ENCODE measurements at regions not wholly inside any gene's neighbourhood (a gene's known extent, or its start where the extent isn't known, plus 50 kb on each side); places are given as distances from the start of the nearest gene placed in this dataset.
A peak's percentile ranks its signal among the peaks of the same experiment; 100 is the strongest.

DNA sequence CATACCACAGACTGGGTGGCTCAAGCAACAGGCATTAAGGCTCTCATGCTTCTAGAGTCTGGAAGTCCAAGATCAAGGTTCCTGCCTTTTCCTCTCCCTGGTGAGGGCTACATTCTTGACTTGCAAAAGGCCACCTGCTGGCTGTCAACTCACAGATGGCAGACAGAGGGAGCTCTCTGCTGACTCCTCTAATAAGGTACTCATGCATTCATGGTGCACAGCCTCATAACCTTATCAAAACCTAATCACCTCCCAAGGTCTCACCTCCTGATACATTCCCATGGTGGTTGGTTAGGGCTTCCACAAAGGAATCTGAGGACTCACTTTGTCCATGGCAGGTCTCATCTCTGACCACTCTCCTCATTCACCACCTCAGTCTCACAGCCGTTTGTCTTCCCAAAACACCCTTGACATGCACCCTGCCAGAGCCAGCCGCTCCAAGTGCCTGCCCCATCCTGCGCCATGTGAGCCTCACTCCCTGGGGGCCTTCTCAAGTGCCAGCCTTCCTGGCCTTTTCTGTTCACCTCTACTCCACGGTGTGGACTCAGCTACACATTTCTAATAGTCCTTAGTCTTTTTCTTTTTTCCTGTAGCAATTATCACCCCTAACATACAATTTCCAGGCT is 400.3 kb upstream of the ADARB2 start:
- peak; percentile 13 for DNase-seq (ENCODE audit: low read depth, low spot score)
- TF ChIP-seq SUZ12 (IDR thresholded peaks at IDR 0.05; ENCODE audit: extremely low read depth, insufficient read depth, insufficient read length) (no peak), YY1 (IDR thresholded peaks at IDR 0.05; ENCODE audit: insufficient read depth, insufficient read length) (no peak), ZNF274 (IDR thresholded peaks at IDR 0.05; ENCODE audit: low read depth, low read length) (no peak)
- H3K36me3 ChIP-seq (ENCODE audit: insufficient read depth, insufficient read length, low read length), result no peaks in the 10 kb centered on the region
- H3K4me3 ChIP-seq (ENCODE audit: insufficient read length, low read depth), result no peak overlapping the region
- H3K4me1 ChIP-seq (ENCODE audit: insufficient read depth, insufficient read length), result no peaks in the 10 kb centered on the region
- no peaks in the 10 kb centered on the region for H3K27me3 ChIP-seq (ENCODE audit: insufficient read depth, insufficient read length)
- peaks cover 5% of the 10 kb centered on the region; the same call in 1 of the 2 replicates for H3K9me3 ChIP-seq (ENCODE audit: insufficient read depth, low read length)
- H3K9ac ChIP-seq (ENCODE audit: insufficient read length, low read depth), result no peak overlapping the region

DNA sequence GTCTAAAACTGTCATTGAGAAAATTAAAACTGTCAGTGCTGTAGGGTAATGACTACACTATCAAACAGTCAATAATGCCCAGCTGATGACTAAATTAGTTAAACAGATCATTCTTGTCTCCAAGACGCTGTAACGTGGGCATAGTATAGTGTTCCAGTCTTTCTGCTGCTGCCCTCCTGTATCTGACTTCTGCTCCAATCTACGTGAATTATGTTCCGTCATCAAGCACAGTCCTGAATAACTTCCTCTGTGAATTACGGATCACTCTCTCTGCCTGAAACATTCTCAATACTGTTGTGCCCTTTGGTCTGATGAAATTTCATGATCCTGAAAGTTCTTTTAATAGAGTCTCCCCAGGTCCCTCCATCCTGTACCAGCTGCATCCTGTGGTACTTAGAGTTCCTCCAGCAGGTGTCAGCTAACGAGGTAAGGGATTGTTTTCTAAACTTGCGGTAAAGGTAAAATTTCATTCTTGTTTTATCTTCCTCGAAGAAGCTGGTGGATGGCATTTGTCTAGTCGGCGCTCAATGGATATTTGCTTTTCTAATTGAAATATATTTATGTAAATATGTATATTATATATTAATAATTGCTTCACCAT is 393.5 kb upstream of the ADARB2 start:
- H3K36me3 ChIP-seq (ENCODE audit: insufficient read depth, insufficient read length, low read length), result no peaks in the 10 kb centered on the region
- H3K9ac ChIP-seq (ENCODE audit: insufficient read length, low read depth), result no peak overlapping the region
- DNase-seq (ENCODE audit: low read depth, low spot score), result no peak
- H3K4me1 ChIP-seq (ENCODE audit: insufficient read depth, insufficient read length), result no peaks in the 10 kb centered on the region
- no peak overlapping the region for H3K4me3 ChIP-seq (ENCODE audit: insufficient read length, low read depth)
- TF ChIP-seq YY1 (IDR thresholded peaks at IDR 0.05; ENCODE audit: insufficient read depth, insufficient read length), result no peak
- TF ChIP-seq SUZ12 (IDR thresholded peaks at IDR 0.05; ENCODE audit: extremely low read depth, insufficient read depth, insufficient read length), result no peak
- no peak for TF ChIP-seq ZNF274 (IDR thresholded peaks at IDR 0.05; ENCODE audit: low read depth, low read length)
- H3K9me3 ChIP-seq (ENCODE audit: insufficient read depth, low read length), result no peaks in the 10 kb centered on the region
- H3K27me3 ChIP-seq (ENCODE audit: insufficient read depth, insufficient read length), result no peaks in the 10 kb centered on the region

- Histone ChIP-seq H3K9me3 (ENCODE audit: insufficient read depth, low read length) (no peaks in the 10 kb centered on the region), H3K27me3 (ENCODE audit: insufficient read depth, insufficient read length) (no peaks in the 10 kb centered on the region), H3K9ac (ENCODE audit: insufficient read length, low read depth) (no peak overlapping the region), H3K4me1 (ENCODE audit: insufficient read depth, insufficient read length) (no peaks in the 10 kb centered on the region), H3K4me3 (ENCODE audit: insufficient read length, low read depth) (no peak overlapping the region), H3K36me3 (ENCODE audit: insufficient read depth, insufficient read length, low read length) (no peaks in the 10 kb centered on the region)
- no peak for TF ChIP-seq ZNF274 (IDR thresholded peaks at IDR 0.05; ENCODE audit: low read depth, low read length)
- no peak for TF ChIP-seq SUZ12 (IDR thresholded peaks at IDR 0.05; ENCODE audit: extremely low read depth, insufficient read depth, insufficient read length)
- no peak for TF ChIP-seq YY1 (IDR thresholded peaks at IDR 0.05; ENCODE audit: insufficient read depth, insufficient read length)
- DNase-seq (ENCODE audit: low read depth, low spot score), result no peak
Measured at GRCh38 chr10:2128991-2129390, 391.7 kb upstream of the ADARB2 start.

DNA sequence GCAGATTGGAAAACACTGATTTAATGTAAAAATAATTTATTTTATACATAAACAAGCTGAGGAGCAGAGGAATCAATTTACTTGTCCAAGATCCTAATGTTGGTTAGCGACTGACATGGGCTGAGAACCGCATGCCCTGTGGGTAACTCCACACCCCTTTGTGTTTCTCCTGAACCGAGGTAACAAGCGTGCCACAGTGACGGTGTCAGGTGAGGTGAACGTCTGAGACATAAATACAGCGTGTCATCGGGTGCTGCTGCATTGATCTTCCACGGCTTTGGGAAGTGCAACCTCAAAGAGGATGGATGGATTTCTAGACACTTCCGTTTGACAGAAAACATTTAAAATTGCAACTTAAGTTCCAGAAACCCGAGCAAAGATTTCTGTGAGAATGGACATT is 386.8 kb upstream of the ADARB2 start:
- TF ChIP-seq YY1 (IDR thresholded peaks at IDR 0.05; ENCODE audit: insufficient read depth, insufficient read length), result no peak
- no peak for TF ChIP-seq ZNF274 (IDR thresholded peaks at IDR 0.05; ENCODE audit: low read depth, low read length)
- TF ChIP-seq SUZ12 (IDR thresholded peaks at IDR 0.05; ENCODE audit: extremely low read depth, insufficient read depth, insufficient read length), result no peak
- DNase-seq (ENCODE audit: low read depth, low spot score), result no peak
- Histone ChIP-seq H3K27me3 (ENCODE audit: insufficient read depth, insufficient read length) (no peaks in the 10 kb centered on the region), H3K9me3 (ENCODE audit: insufficient read depth, low read length) (no peaks in the 10 kb centered on the region), H3K9ac (ENCODE audit: insufficient read length, low read depth) (no peak overlapping the region), H3K4me3 (ENCODE audit: insufficient read length, low read depth) (no peak overlapping the region), H3K4me1 (ENCODE audit: insufficient read depth, insufficient read length) (peaks cover 1% of the 10 kb centered on the region), H3K36me3 (ENCODE audit: insufficient read depth, insufficient read length, low read length) (no peaks in the 10 kb centered on the region)

DNA sequence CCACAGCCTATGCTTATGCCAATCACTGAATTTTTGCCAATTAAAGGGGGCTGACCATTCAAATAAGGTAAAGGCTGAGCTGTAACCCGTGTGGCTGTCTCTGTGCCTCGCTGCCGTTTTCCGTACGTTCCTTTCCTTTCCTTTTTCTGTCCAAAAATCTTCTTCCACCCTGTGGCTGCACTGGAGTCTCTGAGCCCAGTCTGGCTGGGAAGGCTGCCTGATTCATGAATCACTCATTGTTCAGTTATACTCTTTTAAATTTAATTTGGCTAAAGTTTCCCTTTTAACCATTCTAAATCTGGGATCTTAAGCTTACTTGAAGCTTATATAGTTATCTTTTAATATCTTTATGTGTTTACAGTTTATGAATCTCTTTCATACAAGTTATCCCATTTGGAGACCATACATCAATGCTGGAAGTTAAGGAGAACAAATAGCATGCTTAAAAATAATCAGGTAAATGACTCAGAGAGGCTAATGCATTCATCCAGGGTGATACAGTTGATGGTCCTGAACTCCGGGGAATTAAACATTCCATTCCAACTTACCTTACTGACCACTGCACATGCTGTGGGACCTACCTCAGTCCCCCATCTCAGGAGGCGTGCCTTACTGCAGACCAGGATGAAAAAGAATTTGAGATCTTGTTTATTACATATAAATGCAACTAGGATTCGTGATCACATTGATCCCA is 385.3 kb upstream of the ADARB2 start:
- Histone ChIP-seq H3K4me1 (ENCODE audit: insufficient read depth, insufficient read length) (peaks cover 1% of the 10 kb centered on the region), H3K36me3 (ENCODE audit: insufficient read depth, insufficient read length, low read length) (no peaks in the 10 kb centered on the region), H3K27me3 (ENCODE audit: insufficient read depth, insufficient read length) (no peaks in the 10 kb centered on the region), H3K4me3 (ENCODE audit: insufficient read length, low read depth) (no peak overlapping the region), H3K9me3 (ENCODE audit: insufficient read depth, low read length) (no peaks in the 10 kb centered on the region), H3K9ac (ENCODE audit: insufficient read length, low read depth) (no peak overlapping the region)
- TF ChIP-seq YY1 (IDR thresholded peaks at IDR 0.05; ENCODE audit: insufficient read depth, insufficient read length), result no peak
- no peak for TF ChIP-seq SUZ12 (IDR thresholded peaks at IDR 0.05; ENCODE audit: extremely low read depth, insufficient read depth, insufficient read length)
- TF ChIP-seq ZNF274 (IDR thresholded peaks at IDR 0.05; ENCODE audit: low read depth, low read length), result no peak
- no peak for DNase-seq (ENCODE audit: low read depth, low spot score)

- no peaks in the 10 kb centered on the region for H3K36me3 ChIP-seq (ENCODE audit: insufficient read depth, insufficient read length, low read length)
- no peak overlapping the region for H3K4me3 ChIP-seq (ENCODE audit: insufficient read length, low read depth)
- H3K27me3 ChIP-seq (ENCODE audit: insufficient read depth, insufficient read length), result no peaks in the 10 kb centered on the region
- TF ChIP-seq ZNF274 (IDR thresholded peaks at IDR 0.05; ENCODE audit: low read depth, low read length), result no peak
- no peak for TF ChIP-seq YY1 (IDR thresholded peaks at IDR 0.05; ENCODE audit: insufficient read depth, insufficient read length)
- TF ChIP-seq SUZ12 (IDR thresholded peaks at IDR 0.05; ENCODE audit: extremely low read depth, insufficient read depth, insufficient read length), result no peak
- no peak for DNase-seq (ENCODE audit: low read depth, low spot score)
- no peak overlapping the region for H3K9ac ChIP-seq (ENCODE audit: insufficient read length, low read depth)
- H3K4me1 ChIP-seq (ENCODE audit: insufficient read depth, insufficient read length), result peaks cover 1% of the 10 kb centered on the region
- no peaks in the 10 kb centered on the region; the same call in 1 of the 2 replicates for H3K9me3 ChIP-seq (ENCODE audit: insufficient read depth, low read length)
Measured at GRCh38 chr10:2121929-2122328, 384.6 kb upstream of the ADARB2 start.

DNA sequence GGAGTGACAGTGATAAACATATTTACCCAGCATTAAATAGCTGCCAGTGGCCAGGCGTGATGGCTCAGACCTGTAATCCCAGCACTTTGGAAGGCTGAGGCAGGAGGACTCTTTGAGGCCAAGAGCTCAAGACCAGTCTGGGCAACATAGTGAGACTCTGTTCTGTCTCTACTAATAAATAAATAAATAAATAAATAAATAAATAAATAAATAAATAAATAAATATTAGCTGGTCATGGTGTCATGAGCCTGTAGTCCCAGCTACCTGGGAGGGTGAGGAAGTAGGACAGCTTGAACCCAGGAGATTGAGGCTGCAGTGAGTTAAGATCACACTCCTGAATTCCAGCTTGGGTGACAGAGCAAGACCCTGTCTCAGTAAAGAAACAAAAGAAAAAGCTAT is 384.0 kb upstream of the ADARB2 start:
- Histone ChIP-seq H3K9ac (ENCODE audit: insufficient read length, low read depth) (no peak overlapping the region), H3K36me3 (ENCODE audit: insufficient read depth, insufficient read length, low read length) (no peaks in the 10 kb centered on the region), H3K9me3 (ENCODE audit: insufficient read depth, low read length) (no peaks in the 10 kb centered on the region; the same call in 1 of the 2 replicates), H3K27me3 (ENCODE audit: insufficient read depth, insufficient read length) (no peaks in the 10 kb centered on the region), H3K4me1 (ENCODE audit: insufficient read depth, insufficient read length) (peaks cover 1% of the 10 kb centered on the region), H3K4me3 (ENCODE audit: insufficient read length, low read depth) (no peak overlapping the region)
- no peak for DNase-seq (ENCODE audit: low read depth, low spot score)
- TF ChIP-seq ZNF274 (IDR thresholded peaks at IDR 0.05; ENCODE audit: low read depth, low read length) (no peak), SUZ12 (IDR thresholded peaks at IDR 0.05; ENCODE audit: extremely low read depth, insufficient read depth, insufficient read length) (no peak), YY1 (IDR thresholded peaks at IDR 0.05; ENCODE audit: insufficient read depth, insufficient read length) (no peak)

All from NT2/D1 (cell line).